IMR-90 (cell line): ENCODE measurements at regions not wholly inside any gene's neighbourhood (a gene's known extent, or its start where the extent isn't known, plus 50 kb on each side); places are given as distances from the start of the nearest gene placed in this dataset.

ENCODE experiments used
- ATAC-seq: fragments of 200-7000 bp; cut with Tn5 transposase; 2 replicates; pipeline ENCODE4 v1.9.1; 2020; ENCODE audit warnings: low read depth, mild to moderate bottlenecking, moderate library complexity
- BruUV-seq: library from RNA; stranded (reverse); fragments of 400-500 nt; replicated peaks from 2 replicates; lab custom pipeline; 2021; lab: Mats Ljungman, UMichigan
- CTCF ChIA-PET: fragments of 300-600 bp; formaldehyde crosslinking; extraction: SDS; loops from one replicate; lab custom pipeline; 2021; ENCODE audit warnings: antibody characterized with exemption; lab: Yijun Ruan, JAX
- POLR2A ChIA-PET: fragments of 300-600 bp; sonication (Branson Sonifier 250); formaldehyde crosslinking; loops from one replicate; lab custom pipeline; 2022; ENCODE audit warnings: antibody characterized with exemption; ENCODE audit not compliant: unreplicated experiment; lab: Charles Lee
- DNase-seq: peaks from one replicate; pipeline ENCODE4 v3.0.0; 2013
- H2AFZ ChIP-seq: replicated peaks from 2 replicates; pipeline ENCODE3; 2013; ENCODE audit warnings: low read length, mild to moderate bottlenecking; ENCODE audit not compliant: poor library complexity
- H2AK5ac ChIP-seq: 2 replicates; pipeline ENCODE4 v1.6.1; 2013; ENCODE audit warnings: low read depth, low read length, inconsistent platforms
- H2AK9ac ChIP-seq: replicated peaks from 2 replicates; pipeline ENCODE3; 2013; ENCODE audit warnings: mild to moderate bottlenecking, low read depth, low read length, moderate library complexity; ENCODE audit not compliant: poor library complexity
- H2BK120ac ChIP-seq: 2 replicates; pipeline ENCODE4 v1.6.1; 2013; ENCODE audit warnings: low read depth, low read length, inconsistent platforms
- H2BK15ac ChIP-seq: 3 replicates; pipeline ENCODE4 v1.6.1; 2013; ENCODE audit warnings: low read depth, low read length, inconsistent platforms
- H2BK20ac ChIP-seq: 2 replicates; pipeline ENCODE4 v1.6.1; 2013; ENCODE audit warnings: low read depth, mild to moderate bottlenecking, inconsistent platforms, low read length, moderate library complexity
- H2BK5ac ChIP-seq: 2 replicates; pipeline ENCODE4 v1.6.1; 2013; ENCODE audit warnings: mild to moderate bottlenecking, low read depth, low read length, inconsistent platforms; ENCODE audit not compliant: poor library complexity, severe bottlenecking
- H3K14ac ChIP-seq: replicated peaks from 2 replicates; pipeline ENCODE4 v1.6.1; 2013; ENCODE audit warnings: low read depth, low read length, inconsistent platforms
- H3K18ac ChIP-seq: 2 replicates; pipeline ENCODE4 v1.6.1; 2013; ENCODE audit warnings: low read depth, low read length, control low read depth
- H3K23ac ChIP-seq: 2 replicates; pipeline ENCODE4 v1.6.1; 2013; ENCODE audit warnings: low read depth, low read length, inconsistent platforms
- H3K27ac ChIP-seq: 2 replicates; pipeline ENCODE4 v1.5.1; 2013; ENCODE audit warnings: mild to moderate bottlenecking, control low read depth, low read length; ENCODE audit not compliant: insufficient read depth
- H3K27me3 ChIP-seq: 2 replicates; pipeline ENCODE4 v1.6.1; 2013; ENCODE audit warnings: low read length; ENCODE audit not compliant: control insufficient read depth, insufficient read depth
- H3K36me3 ChIP-seq: 2 replicates; pipeline ENCODE4 v1.6.1; 2013; ENCODE audit warnings: low read length, mixed read lengths; ENCODE audit not compliant: control insufficient read depth, insufficient read depth
- H3K4ac ChIP-seq: 2 replicates; pipeline ENCODE4 v1.6.1; 2013; ENCODE audit warnings: low read depth, low read length, inconsistent platforms
- H3K4me1 ChIP-seq: 2 replicates; pipeline ENCODE4 v1.6.1; 2013; ENCODE audit warnings: low read length, mixed read lengths; ENCODE audit not compliant: control insufficient read depth, insufficient read depth
- H3K4me2 ChIP-seq: 2 replicates; pipeline ENCODE4 v1.6.1; 2013; ENCODE audit warnings: low read depth, mild to moderate bottlenecking, control low read depth, low read length, moderate library complexity
- H3K4me3 ChIP-seq: 2 replicates; pipeline ENCODE4 v1.5.1; 2013; ENCODE audit warnings: low read depth, mild to moderate bottlenecking, control low read depth, low read length, moderate library complexity; ENCODE audit not compliant: insufficient read depth
- H3K56ac ChIP-seq: 2 replicates; pipeline ENCODE4 v1.6.1; 2013; ENCODE audit warnings: low read length, inconsistent platforms; ENCODE audit not compliant: insufficient read depth; ENCODE audit errors: extremely low read depth
- H3K79me1 ChIP-seq, 2 experiments: 2 replicates each; pipeline ENCODE4 v1.6.1; 2013; ENCODE audit warnings: low read length in 2 of 2, inconsistent platforms in 1 of 2, low read depth in 1 of 2
- H3K9ac ChIP-seq: 2 replicates; pipeline ENCODE4 v1.6.1; 2013; ENCODE audit warnings: low read depth, low read length, control low read depth
- H3K9me1 ChIP-seq: 2 replicates; pipeline ENCODE4 v1.6.1; 2013; ENCODE audit warnings: low read length, inconsistent platforms; ENCODE audit not compliant: insufficient read depth
- H3K9me3 ChIP-seq: 2 replicates; pipeline ENCODE4 v1.6.1; 2013; ENCODE audit warnings: low read length; ENCODE audit not compliant: control insufficient read depth, insufficient read depth
- H4K20me1 ChIP-seq: 2 replicates; pipeline ENCODE4 v1.6.1; 2013; ENCODE audit warnings: low read length, inconsistent platforms; ENCODE audit not compliant: insufficient read depth
- H4K5ac ChIP-seq: 2 replicates; pipeline ENCODE4 v1.6.1; 2013; ENCODE audit warnings: mild to moderate bottlenecking, low read depth, low read length, control low read depth
- H4K8ac ChIP-seq, 2 experiments: 2 replicates each; pipeline ENCODE4 v1.6.1; 2013; ENCODE audit warnings: low read depth in 2 of 2, low read length in 2 of 2, control low read depth in 1 of 2, inconsistent platforms in 1 of 2
- H4K91ac ChIP-seq: 2 replicates; pipeline ENCODE4 v1.6.1; 2013; ENCODE audit warnings: low read depth, low read length, inconsistent platforms; ENCODE audit not compliant: insufficient read depth
- BHLHE40 ChIP-seq: fragments of 150-350 bp; IDR thresholded peaks from 2 replicates; pipeline ENCODE4 v1.6.1; 2016; ENCODE audit warnings: mild to moderate bottlenecking, low read depth, low read length
- CEBPB ChIP-seq: IDR thresholded peaks from 2 replicates; pipeline ENCODE4 v1.6.1; 2012; ENCODE audit warnings: low read depth, low read length, improper control_type of control experiment
- CHD1 ChIP-seq: IDR thresholded peaks from 2 replicates; pipeline ENCODE4 v1.6.1; 2012; ENCODE audit warnings: low read depth, low read length, improper control_type of control experiment
- CTCF ChIP-seq: conservative IDR thresholded peaks from 2 replicates; pipeline ENCODE4 v1.5.1; 2012; ENCODE audit warnings: mild to moderate bottlenecking, low read depth, low read length, improper control_type of control experiment
- ELK1 ChIP-seq: fragments of 150-350 bp; IDR thresholded peaks from 2 replicates; pipeline ENCODE4 v1.6.1; 2016; ENCODE audit warnings: low read depth, mild to moderate bottlenecking, low read length, moderate library complexity, borderline replicate concordance
- FOS ChIP-seq: fragments of 150-350 bp; IDR thresholded peaks from 2 replicates; pipeline ENCODE4 v1.6.1; 2016; ENCODE audit warnings: low read depth, low read length
- MAFK ChIP-seq: IDR thresholded peaks from 2 replicates; pipeline ENCODE4 v1.6.1; 2012; ENCODE audit warnings: low read depth, low read length, improper control_type of control experiment
- MXI1 ChIP-seq: IDR thresholded peaks from 2 replicates; pipeline ENCODE4 v1.6.1; 2012; ENCODE audit warnings: low read depth, mild to moderate bottlenecking, low read length, moderate library complexity, borderline replicate concordance
- NFE2L2 ChIP-seq: fragments of 150-350 bp; IDR thresholded peaks from 2 replicates; pipeline ENCODE4 v1.6.1; 2016; ENCODE audit warnings: low read depth, mild to moderate bottlenecking, low read length
- POLR2A ChIP-seq: IDR thresholded peaks from 2 replicates; pipeline ENCODE4 v1.6.1; 2012; ENCODE audit warnings: mild to moderate bottlenecking, low read depth, low read length
- RAD21 ChIP-seq: IDR thresholded peaks from 2 replicates; pipeline ENCODE4 v1.6.1; 2012; ENCODE audit warnings: low read length, improper control_type of control experiment
- RCOR1 ChIP-seq: IDR thresholded peaks from 2 replicates; pipeline ENCODE4 v1.6.1; 2012; ENCODE audit warnings: mild to moderate bottlenecking, low read length, improper control_type of control experiment; ENCODE audit not compliant: insufficient replicate concordance
- RFX5 ChIP-seq: IDR thresholded peaks from 2 replicates; pipeline ENCODE4 v1.8.0; 2012; ENCODE audit warnings: low read depth, mild to moderate bottlenecking, low read length, moderate library complexity
- SMC3 ChIP-seq: fragments of 150-350 bp; IDR thresholded peaks from 2 replicates; pipeline ENCODE4 v1.6.1; 2016; ENCODE audit warnings: low read depth, mild to moderate bottlenecking, antibody characterized with exemption, low read length, moderate library complexity
- USF2 ChIP-seq: fragments of 150-350 bp; IDR thresholded peaks from 2 replicates; pipeline ENCODE4 v1.6.1; 2017; ENCODE audit warnings: mild to moderate bottlenecking, antibody characterized with exemption, low read length, low read depth
- WGBS, 2 experiments: methylation state at CpG; one replicate each; pipeline versions ENCODE4 v1.1.5 to v1.1.7; 2013; ENCODE audit warnings: missing lambda C conversion rate in 2 of 2; ENCODE audit not compliant: insufficient read length in 1 of 2; ENCODE audit errors: extremely low coverage in 2 of 2; 5-methylcytosine and 5-hydroxymethylcytosine counted together
- dilution Hi-C: fragments of 300-500 bp; cut with HindIII; formaldehyde crosslinking; loops from one replicate; pipeline ENCODE4 v1.14.3; 2018; ENCODE audit warnings: low sequenced_read_pairs; ENCODE audit not compliant: unreplicated experiment
- in situ Hi-C: fragments of 300-500 bp; cut with MboI; formaldehyde crosslinking; loops from 3 replicates; pipeline ENCODE4 v1.14.3; 2019; ENCODE audit warnings: low sequenced_read_pairs, inconsistent platforms, mixed read lengths
- intact Hi-C: fragments of 100-400 bp; cut with micrococcal nuclease; formaldehyde crosslinking; loops from 2 replicates; pipeline ENCODE4 v1.10.0; 2022

GRCh38 chr15:31457631-31458526 lies 131.2 kb downstream of the KLF13 start:
- BruUV-seq: no TSS peak
- TF ChIP-seq CTCF (no peak), ELK1 (no peak), MAFK (no peak), RFX5 (no peak), BHLHE40 (no peak), RCOR1 (no peak), POLR2A (no peak), USF2 (no peak), CEBPB (no peak), NFE2L2 (no peak), RAD21 (no peak), FOS (no peak), MXI1 (no peak), SMC3 (no peak), CHD1 (no peak)

More at GRCh38 chr15:31457631-31458526, 131.2 kb downstream of the KLF13 start:
- H3K4me1 ChIP-seq: peaks cover 4% of the 10 kb centered on the region
- 32% methylated on average over 4 of the region's 11 CpGs; no CpG with 5 or more reads in 1 of the 2 experiments for WGBS, 2 experiments
- H4K5ac ChIP-seq: no peak overlapping the region
- no peak overlapping the region; the same call in 2 of the 3 replicates for H2BK15ac ChIP-seq
- no peak overlapping the region for H3K14ac ChIP-seq
- H3K27ac ChIP-seq: no peak overlapping the region
- no peak overlapping the region for H2AK9ac ChIP-seq
- H3K56ac ChIP-seq: no peak overlapping the region
- no peak overlapping the region for H2AK5ac ChIP-seq
- H2BK120ac ChIP-seq: no peak overlapping the region
- H3K9me1 ChIP-seq: peaks cover 7% of the 10 kb centered on the region; the same call in 1 of the 2 replicates
- no peak overlapping the region for H2BK5ac ChIP-seq
- dilution Hi-C loops (no loop called here), in situ Hi-C loops (no loop called here), intact Hi-C loops (no loop called here)
- no peak overlapping the region for H4K8ac ChIP-seq
- no peaks in the 10 kb centered on the region for H3K27me3 ChIP-seq
- DNase-seq (peak; percentile 44), ATAC-seq (peak; percentile 82)
- no peak overlapping the region for H3K18ac ChIP-seq
- H4K20me1 ChIP-seq: no peaks in the 10 kb centered on the region
- H3K4ac ChIP-seq: no peak overlapping the region
- H3K36me3 ChIP-seq: no peaks in the 10 kb centered on the region
- H3K23ac ChIP-seq: no peak overlapping the region
- H3K4me3 ChIP-seq: no peak overlapping the region
- H2BK20ac ChIP-seq: no peak overlapping the region
- no peak overlapping the region for H4K91ac ChIP-seq
- H3K9ac ChIP-seq: no peak overlapping the region
- ChIA-PET CTCF (interaction anchor here (0.8 kb wide), 1 partner anchor 31 kb away, joined by 3 read pairs; no protein-coding TSS in a partner anchor), POLR2A (no interaction called here)
- H3K9me3 ChIP-seq: no peaks in the 10 kb centered on the region
- no peak overlapping the region for H3K4me2 ChIP-seq
- no peak overlapping the region for H2AFZ ChIP-seq
- H3K79me1 ChIP-seq: no peaks in the 10 kb centered on the region
